ENCODE measurements at regions not wholly inside any gene's neighbourhood (a gene's known extent, or its start where the extent isn't known, plus 50 kb on each side); places are given as distances from the start of the nearest gene placed in this dataset.

GRCh38 chr18:41231681-41232080 lies 723.4 kb upstream of the PIK3C3 start:
- TF ChIP-seq ZNF274 (IDR thresholded peaks at IDR 0.05; ENCODE audit: low read depth, low read length) (no peak), YY1 (IDR thresholded peaks at IDR 0.05; ENCODE audit: insufficient read depth, insufficient read length) (no peak), SUZ12 (IDR thresholded peaks at IDR 0.05; ENCODE audit: extremely low read depth, insufficient read depth, insufficient read length) (no peak)

Measured in NT2/D1 (cell line).